T-helper 9 cell (primary cell): ENCODE measurements at regions not wholly inside any gene's neighbourhood (a gene's known extent, or its start where the extent isn't known, plus 50 kb on each side); places are given as distances from the start of the nearest gene placed in this dataset.

Source experiments
- DNase-seq: peaks from one replicate; pipeline ENCODE4 v3.0.0-alpha.2; 2020

DNA sequence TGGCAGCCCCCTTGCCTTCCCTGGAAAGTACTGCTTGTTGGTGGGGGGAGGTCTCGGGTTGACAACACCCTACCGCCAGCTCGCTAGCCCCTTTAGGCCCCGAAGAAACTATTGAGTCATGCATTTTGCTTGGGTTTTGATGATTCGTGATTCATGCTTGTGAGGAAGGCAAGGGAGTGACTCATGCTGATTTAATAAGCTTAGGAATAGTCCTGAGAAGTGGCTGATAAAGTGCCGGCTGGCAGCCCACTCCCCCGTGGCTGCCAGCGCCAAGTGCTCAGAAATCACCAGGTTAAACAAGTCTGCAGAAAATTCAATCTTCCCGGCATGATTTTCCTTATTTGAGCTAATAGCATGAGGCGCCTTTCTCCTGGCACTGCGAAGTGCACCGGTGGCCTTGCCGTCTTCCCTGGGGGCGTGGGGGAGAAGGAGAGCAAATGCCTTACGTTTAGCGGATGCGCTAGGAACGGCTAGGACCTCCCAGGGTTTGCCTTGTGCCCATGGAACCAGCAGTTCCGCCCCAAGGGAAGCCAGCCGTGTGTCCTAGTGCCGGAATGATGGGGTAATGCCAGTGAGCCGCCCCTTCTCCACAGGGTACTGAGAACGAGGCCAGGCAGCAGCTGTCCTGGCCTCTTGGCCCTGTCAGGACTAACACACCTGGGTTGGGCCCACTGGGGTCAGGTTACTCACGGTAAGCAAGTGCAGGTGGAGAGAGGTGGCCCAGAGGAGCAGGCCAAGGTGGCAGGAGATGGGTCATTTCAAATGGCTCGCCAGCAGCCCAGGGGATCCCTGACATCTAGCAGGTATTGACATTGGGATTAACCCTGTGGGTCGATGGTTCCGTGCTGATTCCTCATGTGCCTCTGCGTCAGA is 151.9 kb downstream of the MACROH2A1 start:
- DNase-seq = no peak

- DNase-seq = no peak
Measured at GRCh38 chr5:135246605-135246922, 152.5 kb downstream of the MACROH2A1 start.

DNA sequence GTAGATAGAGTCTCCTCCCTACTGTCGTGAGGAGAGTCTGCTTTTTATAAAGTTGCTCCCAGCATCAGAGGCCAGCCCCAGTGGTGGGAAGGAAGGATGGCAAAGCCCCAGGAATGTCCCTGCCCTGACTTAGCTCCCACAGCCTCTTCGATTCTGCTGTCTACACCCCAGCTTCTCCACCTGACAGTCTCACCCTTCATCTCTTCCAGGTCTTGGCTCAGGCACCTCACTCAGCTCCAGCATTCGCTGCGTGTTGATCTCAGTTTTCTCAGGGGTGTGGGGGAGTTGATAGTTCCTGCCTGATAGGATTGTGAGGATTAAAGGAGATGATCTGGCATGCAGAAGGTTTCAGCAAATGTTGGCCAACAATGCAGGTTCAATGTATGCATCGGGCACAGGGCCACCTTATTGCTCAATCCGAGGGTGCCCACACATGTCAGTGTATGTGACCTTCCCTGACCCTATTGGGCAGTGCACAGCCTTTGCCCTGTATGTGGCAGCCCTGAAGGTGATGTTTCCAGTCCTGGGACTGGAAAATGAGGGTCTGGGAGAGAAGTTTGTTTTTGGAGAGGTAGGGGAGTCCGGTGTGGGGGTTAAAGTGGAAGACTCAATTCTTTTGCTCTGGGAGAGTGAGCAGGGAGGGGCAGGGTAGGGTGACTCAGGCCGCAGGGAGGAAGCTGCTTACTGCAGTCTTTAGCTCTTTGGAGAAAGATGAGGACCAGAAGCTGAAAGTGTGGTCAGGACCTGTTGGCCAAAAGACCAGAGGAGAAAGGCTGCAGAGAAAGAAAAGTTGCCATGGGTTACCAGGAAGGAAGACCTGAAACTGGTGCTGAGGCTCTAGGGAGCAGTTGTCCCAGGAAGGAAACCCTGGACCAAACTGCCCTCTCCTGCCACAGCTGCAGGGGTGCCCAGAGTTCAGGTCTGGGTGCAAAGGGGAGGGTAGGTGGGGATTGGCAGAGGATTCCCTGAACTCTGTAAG is 153.2 kb downstream of the MACROH2A1 start:
- no peak for DNase-seq

DNA sequence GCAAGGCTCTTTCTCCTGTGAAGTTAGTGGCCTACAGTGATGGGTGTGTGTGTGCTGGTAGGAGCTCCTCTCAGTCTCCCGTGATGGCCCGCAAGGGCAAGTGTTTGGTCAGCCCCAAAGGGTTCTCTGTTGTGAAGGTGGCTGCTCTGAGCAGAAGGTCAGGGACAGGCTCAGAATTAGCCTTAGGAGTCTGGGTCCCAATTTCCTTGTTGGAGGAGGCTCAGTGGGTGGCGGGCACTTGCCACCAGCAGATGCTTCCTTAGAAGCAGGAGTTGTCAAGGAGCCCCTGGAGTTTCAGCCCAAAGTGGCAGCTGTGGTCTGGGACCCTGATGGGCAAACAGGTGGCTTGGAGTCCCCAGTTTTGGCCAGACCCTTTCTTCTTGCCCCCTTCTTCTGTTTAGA is 154.4 kb downstream of the MACROH2A1 start:
- DNase-seq = no peak

GRCh38 chr5:135243556-135244285 is 155.3 kb downstream of the MACROH2A1 start:
- DNase-seq = no peak

DNA sequence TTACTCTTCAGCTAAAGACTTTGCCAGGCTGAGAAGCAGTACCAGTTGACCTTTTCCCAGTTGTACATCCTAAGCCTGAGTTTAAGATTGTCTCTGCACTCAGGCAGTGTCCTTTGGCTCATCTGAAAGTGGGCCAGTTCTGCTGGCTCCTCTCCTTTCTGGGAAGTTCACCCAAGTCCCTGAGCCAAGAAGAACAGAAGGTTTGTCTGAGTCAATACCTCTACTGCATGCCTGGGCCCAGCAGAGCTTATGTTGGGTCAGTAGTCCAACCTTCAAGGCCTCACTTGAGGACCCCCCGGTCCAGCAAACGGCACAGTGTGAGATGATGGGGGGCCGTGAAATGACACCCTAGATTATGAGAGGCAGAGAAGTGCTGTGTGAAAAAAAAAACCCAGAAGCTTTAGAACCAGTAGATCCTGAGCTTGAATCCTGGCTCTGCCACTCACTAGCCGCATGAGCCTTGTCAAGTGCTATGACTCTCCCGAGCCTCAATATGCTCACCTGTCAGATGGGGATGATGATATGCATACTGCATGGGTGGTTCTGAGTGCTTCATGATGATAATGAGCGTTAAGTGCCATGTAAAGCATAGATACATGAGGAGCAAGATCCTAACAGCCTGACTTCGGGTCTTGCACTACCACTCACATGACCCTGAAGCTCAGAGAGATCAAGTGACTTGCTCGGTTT is 156.0 kb downstream of the MACROH2A1 start:
- no peak for DNase-seq

DNA sequence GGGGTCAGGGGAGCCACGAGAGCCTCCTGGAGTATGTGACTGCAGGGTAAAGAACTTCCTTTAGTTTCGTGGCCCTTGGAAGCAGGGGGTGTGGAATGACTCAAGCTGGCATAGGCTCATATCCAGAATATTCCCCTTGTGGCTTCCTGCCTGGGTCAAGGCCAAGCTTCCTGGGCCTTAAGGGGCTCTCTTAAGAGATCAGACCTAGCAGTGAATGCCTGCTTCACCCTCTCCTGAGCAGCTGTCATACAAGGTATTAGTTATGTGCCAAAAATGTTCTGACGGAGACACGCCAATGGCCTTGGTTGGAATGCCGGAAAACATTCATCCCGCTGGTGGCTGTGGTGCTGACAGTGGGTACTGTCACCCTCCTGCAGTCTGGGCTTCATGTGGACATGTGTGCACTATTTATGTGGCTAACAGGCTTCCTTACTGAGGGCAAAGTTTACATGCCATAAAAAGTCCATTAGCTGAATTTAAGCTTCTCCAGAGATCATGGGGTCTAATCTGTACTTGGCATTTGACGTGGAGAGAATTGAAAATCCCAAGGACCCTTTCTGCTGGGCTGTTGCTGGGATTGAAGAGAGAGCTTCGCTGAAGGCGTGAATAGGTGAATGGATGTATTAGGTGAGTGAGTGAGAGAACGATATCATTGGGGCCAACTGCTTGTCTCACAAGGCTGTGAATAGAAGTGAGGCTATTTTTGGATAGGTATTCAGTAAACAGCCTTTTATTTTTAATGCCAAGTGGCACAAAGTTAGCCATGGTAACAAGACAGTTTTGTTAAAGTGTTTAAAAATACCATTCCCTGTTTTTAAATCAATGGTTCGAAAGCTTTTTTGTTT is 156.8 kb downstream of the MACROH2A1 start:
- no peak for DNase-seq

GRCh38 chr5:135241536-135241935 is 157.5 kb downstream of the MACROH2A1 start:
- no peak for DNase-seq

GRCh38 chr5:135240781-135241360 is 158.2 kb downstream of the MACROH2A1 start:
- DNase-seq = no peak

DNA sequence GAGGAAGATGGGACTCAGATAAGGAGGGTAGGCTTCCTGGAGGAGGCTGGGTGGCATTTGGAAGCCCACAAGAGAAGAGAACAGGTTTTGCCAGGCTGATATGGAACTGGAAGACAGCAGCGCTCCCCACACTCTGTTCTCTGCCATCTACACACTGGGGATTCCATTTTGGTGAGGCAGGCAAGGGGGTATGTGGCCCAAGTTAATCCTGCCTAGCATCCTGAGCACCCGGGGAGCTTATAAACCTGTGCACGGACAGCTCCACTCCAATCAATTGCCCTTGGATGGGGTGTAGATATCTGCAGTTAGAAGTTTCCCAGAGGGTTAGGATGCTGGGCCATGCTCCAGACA is 158.8 kb downstream of the MACROH2A1 start:
- no peak for DNase-seq

DNA sequence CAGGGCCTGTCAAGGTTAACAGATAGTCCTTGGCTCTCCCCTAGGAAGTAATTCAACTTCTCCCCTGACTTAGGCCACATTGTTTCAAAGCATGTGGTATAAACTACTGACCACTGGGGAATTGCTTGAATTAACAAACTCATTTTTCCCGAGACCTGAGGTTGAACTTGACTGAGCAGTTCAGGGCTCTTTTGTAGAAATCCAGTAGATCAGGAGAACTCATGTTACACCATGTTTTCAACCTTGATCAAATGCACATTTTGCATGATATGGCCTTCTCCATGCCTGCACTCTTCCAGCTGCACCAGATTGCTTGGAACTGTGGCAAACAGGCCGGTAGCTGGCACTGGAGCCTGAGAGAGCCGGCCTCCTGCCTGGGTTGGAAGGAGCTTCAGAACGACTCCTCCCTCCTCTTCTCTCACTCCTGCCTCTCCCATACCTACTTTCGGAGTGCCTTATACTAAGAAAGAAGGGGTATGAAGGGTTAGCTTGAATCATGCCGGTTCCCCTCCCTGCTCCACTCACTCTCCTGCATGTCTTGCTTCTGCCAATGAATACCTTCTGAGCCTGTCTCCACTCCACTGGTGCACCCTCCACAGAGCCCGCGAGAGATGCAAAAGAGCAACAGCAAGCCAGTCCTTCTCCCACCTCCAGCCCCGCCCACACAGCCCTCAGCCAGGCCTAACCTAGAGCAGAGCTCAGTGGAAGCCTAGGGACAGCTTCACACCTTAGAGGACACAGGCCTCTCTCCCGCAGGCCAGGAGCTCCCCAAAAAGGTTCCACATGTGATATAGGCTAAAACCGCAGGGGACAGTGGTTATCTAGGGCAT is 159.4 kb downstream of the MACROH2A1 start:
- DNase-seq = no peak

DNA sequence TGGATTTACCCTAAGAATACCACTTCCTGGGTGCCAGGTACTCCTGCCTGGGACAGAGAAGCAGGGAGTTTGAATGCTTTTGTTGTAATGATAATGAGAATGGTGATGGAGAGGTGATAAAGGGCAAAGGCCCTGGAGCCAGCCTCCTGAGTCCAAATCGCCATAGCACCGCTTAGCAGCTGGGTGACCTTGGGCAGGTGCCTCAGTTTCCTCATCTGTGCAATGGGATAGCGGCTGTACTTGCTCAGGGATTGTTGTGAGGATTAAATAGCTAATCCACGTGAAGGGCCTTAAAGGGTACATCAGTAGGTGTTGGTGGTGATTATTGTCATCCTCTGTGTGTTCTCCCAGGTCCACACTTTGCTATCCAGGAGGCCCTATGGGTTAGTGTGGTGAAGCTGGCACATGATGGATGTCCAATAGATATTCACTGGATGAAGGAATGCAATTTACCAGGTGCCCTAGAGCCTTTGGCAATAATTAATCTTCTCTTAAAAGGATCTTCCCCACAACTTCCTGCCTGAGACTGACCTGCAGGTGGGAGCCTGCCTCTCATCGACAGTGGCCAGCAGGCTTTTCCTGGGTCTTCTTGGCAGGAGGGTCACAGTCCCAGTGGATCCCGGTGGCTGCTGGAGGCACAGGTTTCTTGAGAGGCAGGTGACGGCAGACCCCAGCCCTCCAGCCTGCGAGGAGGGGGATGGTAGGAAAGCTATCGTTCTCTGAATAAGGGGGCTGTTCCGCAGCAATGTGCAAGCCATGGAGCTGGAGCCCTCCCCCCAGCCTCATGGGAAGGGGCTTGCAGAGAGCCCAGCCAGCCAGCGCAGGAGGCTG is 160.2 kb downstream of the MACROH2A1 start:
- no peak for DNase-seq

DNA sequence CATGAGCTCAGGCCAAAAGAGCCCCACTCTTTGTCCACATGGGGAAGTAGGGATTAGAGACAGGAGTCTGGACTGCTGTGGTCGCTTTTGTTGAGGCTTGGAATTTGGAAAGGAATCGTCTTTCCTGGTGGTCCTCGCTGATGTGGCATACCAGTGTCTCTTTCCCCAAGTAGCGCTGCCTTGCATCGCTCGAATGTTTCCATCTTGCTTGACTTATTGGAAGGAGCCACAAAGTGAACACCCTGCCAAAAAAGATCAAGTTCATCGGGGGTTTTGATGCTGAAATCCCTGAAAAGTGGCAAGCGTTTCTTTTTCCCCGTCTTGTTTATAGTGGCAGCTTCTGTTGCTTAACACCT is 161.3 kb downstream of the MACROH2A1 start:
- no peak for DNase-seq

- DNase-seq = no peak
Measured at GRCh38 chr5:135236908-135237747, 161.9 kb downstream of the MACROH2A1 start.

DNA sequence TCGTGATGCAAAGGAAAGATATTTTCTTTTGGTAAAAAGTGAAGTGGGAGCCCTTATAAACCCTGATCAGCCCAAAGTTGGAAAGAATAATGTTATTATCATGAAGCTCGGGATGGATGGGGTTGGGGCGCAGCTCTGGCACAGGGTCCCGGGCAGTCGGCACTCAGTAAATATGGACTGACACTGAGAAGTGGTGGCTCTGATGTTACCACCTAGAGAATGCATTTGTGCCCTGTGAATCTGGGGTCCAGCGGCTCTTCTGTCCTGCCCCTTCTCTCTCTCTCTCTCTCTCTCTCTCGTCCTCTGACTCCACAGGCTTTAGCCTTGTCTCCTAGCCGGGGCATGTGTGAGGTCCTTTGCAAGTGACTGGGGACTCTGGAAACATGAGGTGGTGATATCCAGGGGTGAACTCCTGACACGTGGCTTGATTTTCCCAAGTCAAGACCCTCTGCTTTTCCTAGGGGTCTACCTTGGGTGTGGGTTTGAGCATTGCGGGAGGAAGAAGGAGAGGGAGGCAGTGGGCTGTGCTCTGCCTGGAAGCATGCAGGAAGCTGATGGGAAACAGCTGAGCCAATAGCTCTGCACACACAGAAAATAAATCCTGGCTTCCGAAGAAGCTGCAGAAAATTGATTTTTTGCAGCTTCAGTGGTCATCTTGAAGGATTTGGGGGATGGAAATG is 162.7 kb downstream of the MACROH2A1 start:
- no peak for DNase-seq

GRCh38 chr5:135235551-135236227 is 163.3 kb downstream of the MACROH2A1 start:
- no peak for DNase-seq
